Mesothelial cell of epicardium (in vitro differentiated cells): ENCODE measurements at regions not wholly inside any gene's neighbourhood (a gene's known extent, or its start where the extent isn't known, plus 50 kb on each side); places are given as distances from the start of the nearest gene placed in this dataset.

Experiments used
- DNase-seq, 2 experiments: peaks; one replicate each; pipeline ENCODE4 v3.0.0; 2021; ENCODE audit warnings: low spot score in 2 of 2; ENCODE audit not compliant: unreplicated experiment in 2 of 2
- H3K27ac Mint-ChIP-seq: 2 replicates; pipeline ENCODE4 v1.8.0; 2021; ENCODE audit warnings: mixed read lengths
- H3K27me3 Mint-ChIP-seq: 2 replicates; pipeline ENCODE4 v1.8.0; 2021; ENCODE audit warnings: low read depth, mixed read lengths
- H3K36me3 Mint-ChIP-seq: 2 replicates; pipeline ENCODE4 v1.8.0; 2021; ENCODE audit warnings: mixed read lengths
- H3K4me1 Mint-ChIP-seq: 2 replicates; pipeline ENCODE4 v1.8.0; 2021; ENCODE audit warnings: mixed read lengths
- H3K4me3 Mint-ChIP-seq: 2 replicates; pipeline ENCODE4 v1.8.0; 2021; ENCODE audit warnings: mild to moderate bottlenecking, moderate library complexity, mixed read lengths
- H3K9me3 Mint-ChIP-seq: 2 replicates; pipeline ENCODE4 v1.8.0; 2021; ENCODE audit warnings: mixed read lengths
- TF ChIP-seq, protein P1 (sequence below): fragments of 200-600 bp; sonication (generic); IDR thresholded peaks from one replicate; pipeline ENCODE4 v1.5.0; 2021; ENCODE audit warnings: antibody characterized with exemption; ENCODE audit not compliant: unreplicated experiment

DNA sequence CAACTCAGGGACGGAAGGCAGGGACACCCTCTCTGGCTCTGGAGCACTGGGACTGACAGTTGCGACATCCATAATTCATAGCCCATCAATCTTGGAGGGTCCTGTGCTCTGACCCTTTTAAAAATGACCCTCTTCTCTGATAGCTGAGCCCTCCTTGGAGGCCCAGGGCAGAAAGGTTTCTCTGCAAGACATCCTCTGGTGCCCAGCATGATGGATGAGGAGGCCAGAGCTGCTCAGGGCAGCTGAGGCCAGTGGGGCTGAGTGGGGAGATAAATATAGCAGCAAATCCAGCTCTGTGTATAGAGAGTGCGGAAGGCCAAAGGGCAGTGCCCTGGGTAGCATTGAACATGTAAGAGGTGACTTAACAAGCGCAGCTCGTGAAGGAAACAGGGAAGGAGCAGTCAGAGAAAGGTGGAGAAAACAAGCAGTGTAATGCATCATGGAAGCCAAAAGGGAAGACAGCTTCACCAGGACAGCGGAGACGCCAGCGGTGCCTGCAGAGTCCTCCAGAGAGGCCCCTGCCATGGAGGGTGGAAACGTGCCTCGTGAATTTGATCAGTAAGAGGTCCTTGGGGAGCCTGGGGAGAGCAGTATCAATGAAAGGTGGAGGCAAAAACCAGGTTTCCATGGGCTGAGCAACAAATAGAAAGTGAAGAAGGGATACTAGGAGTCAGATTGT, 50.4 kb upstream of the FMOD start:
- no peaks in the 10 kb centered on the region for H3K36me3 Mint-ChIP-seq
- peaks cover 4% of the 10 kb centered on the region for H3K9me3 Mint-ChIP-seq
- TF ChIP-seq, protein P1, sequence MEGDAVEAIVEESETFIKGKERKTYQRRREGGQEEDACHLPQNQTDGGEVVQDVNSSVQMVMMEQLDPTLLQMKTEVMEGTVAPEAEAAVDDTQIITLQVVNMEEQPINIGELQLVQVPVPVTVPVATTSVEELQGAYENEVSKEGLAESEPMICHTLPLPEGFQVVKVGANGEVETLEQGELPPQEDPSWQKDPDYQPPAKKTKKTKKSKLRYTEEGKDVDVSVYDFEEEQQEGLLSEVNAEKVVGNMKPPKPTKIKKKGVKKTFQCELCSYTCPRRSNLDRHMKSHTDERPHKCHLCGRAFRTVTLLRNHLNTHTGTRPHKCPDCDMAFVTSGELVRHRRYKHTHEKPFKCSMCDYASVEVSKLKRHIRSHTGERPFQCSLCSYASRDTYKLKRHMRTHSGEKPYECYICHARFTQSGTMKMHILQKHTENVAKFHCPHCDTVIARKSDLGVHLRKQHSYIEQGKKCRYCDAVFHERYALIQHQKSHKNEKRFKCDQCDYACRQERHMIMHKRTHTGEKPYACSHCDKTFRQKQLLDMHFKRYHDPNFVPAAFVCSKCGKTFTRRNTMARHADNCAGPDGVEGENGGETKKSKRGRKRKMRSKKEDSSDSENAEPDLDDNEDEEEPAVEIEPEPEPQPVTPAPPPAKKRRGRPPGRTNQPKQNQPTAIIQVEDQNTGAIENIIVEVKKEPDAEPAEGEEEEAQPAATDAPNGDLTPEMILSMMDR = no peak
- no peak overlapping the region for H3K4me3 Mint-ChIP-seq
- H3K27ac Mint-ChIP-seq = peak overlapping the region; percentile 41
- peaks cover 20% of the 10 kb centered on the region for H3K4me1 Mint-ChIP-seq
- H3K27me3 Mint-ChIP-seq = peaks cover 10% of the 10 kb centered on the region
- no peak for DNase-seq

DNA sequence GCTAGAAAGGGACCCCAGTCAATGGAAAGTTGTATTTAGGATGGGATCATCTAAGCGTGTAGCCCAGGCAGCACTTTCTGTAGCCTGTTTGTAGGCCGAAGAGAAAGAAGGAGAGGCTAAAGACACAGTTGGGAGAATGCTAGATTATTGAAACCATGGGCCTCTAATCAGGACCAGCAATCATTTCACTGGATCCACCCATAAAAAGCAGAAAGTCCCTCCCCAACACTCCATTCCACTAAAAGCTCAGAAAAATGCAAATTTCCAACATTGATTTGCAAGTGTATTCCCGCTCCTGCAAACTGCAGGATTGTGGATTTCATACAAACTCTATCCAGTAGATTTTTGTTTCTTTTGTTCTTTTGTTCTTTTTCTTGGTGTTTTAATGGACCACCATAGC, 51.2 kb upstream of the FMOD start:
- Mint-ChIP-seq H3K27me3 (peaks cover 6% of the 10 kb centered on the region), H3K27ac (peak overlapping the region; percentile 80), H3K36me3 (no peaks in the 10 kb centered on the region), H3K4me1 (peaks cover 25% of the 10 kb centered on the region), H3K4me3 (no peak overlapping the region), H3K9me3 (peaks cover 4% of the 10 kb centered on the region)
- TF ChIP-seq, protein P1 = no peak
- DNase-seq = no peak

DNA sequence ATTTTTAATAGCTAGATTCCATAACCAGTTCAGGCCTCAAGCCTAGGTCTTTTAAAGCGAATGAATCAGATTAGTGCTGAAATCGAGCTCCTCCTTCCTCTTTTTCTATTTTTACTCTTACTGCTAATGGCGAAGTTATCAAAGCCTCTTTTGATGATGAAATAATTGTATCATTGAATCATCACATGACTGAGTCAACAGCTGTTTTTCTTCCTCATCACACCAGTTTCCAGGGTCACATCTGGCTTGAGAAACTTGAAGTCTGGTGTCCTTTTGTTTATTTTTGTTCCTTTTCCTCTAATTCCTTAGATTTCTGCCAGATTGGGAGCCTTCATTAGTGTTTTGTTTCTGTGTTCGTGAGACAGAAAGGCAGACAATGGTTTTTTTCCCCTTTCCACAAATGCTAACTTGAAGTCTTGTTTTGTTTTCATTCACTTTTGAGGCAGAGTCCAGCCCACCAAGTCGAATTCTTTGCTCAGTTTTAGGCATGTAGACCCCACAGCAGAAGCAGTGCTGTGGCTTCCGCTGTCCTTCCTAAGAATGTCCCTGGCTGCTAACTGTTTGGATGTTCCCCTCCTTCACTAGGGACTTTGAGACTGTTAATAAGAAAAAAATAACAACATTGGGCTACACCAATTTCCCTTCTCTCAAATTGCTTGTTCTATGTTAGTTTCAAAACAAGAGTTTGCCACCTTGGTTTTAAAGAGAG, 51.9 kb upstream of the FMOD start:
- Mint-ChIP-seq H3K9me3 (peaks cover 4% of the 10 kb centered on the region), H3K36me3 (no peaks in the 10 kb centered on the region), H3K27me3 (peaks cover 2% of the 10 kb centered on the region), H3K4me3 (no peak overlapping the region), H3K27ac (peak overlapping the region; percentile 80), H3K4me1 (peaks cover 25% of the 10 kb centered on the region)
- TF ChIP-seq, protein P1 = no peak
- DNase-seq = peak in 1 of 2 experiments; percentile 1

DNA sequence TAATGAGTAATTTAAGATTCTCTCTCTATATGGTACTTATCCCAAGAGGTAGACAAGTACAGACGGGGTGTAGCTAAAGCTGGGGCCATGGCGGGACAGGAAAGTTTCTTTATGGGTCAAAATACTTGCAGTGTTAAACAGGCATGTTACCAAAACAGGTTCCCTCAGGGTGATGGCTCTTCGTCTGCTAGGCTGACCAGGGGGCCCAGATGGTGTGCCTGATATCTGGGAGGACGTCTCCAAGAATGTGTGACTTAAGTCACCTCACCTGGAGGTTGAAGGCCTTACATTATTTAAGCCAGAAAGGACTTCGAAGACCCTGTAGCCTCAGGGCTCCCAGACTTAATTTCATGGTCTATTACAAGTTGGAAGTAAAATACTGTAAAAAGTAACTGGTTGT, 52.7 kb upstream of the FMOD start:
- Mint-ChIP-seq H3K4me1 (peaks cover 25% of the 10 kb centered on the region), H3K9me3 (peaks cover 1% of the 10 kb centered on the region), H3K27ac (peak overlapping the region; percentile 74), H3K36me3 (no peaks in the 10 kb centered on the region), H3K27me3 (peaks cover 2% of the 10 kb centered on the region), H3K4me3 (no peak overlapping the region)
- TF ChIP-seq, protein P1 = no peak
- peak in 1 of 2 experiments; percentile 22 for DNase-seq

DNA sequence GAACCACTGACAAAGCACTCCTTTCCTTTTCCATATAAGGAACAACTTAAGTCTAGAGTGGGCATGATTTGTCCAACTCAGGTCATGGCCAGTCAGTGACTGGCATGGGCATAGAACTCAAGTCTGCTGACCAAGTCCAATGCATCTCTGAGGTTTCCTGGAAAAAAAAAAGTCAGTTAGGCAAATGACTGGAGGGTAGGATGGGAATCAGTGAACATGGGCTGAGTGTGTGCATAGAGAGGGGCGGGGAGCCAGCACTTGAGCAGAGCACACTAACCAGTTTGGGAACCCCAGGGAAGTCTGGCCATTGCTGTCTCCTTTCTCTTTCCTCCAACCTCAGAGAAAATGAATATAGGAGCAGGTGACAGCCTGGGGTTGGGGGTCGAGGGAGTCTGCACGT, 53.6 kb upstream of the FMOD start:
- Mint-ChIP-seq H3K4me3 (no peak overlapping the region), H3K9me3 (no peaks in the 10 kb centered on the region), H3K27me3 (peaks cover 9% of the 10 kb centered on the region), H3K27ac (no peak overlapping the region), H3K36me3 (no peaks in the 10 kb centered on the region), H3K4me1 (peaks cover 25% of the 10 kb centered on the region)
- no peak for DNase-seq
- TF ChIP-seq, protein P1 = no peak
